AG09309 (cell line): ENCODE measurements at regions not wholly inside any gene's neighbourhood (a gene's known extent, or its start where the extent isn't known, plus 50 kb on each side); places are given as distances from the start of the nearest gene placed in this dataset.
"Not testable (repeated sequence)": the region's sequence is repeated elsewhere in the genome, so short reads cannot be mapped to it uniquely, and the experiment has no call there.

Experiments used
- DNase-seq: peaks from one replicate; pipeline ENCODE4 v3.0.0-alpha.2; 2010; ENCODE audit warnings: low read depth
- H3K4me3 ChIP-seq: 2 replicates; pipeline ENCODE4 v1.5.1; 2011; ENCODE audit warnings: mild to moderate bottlenecking, low read depth, low read length, moderate library complexity; ENCODE audit not compliant: control insufficient read depth
- TF ChIP-seq, protein P1 (sequence below): IDR thresholded peaks from 2 replicates; pipeline ENCODE4 v1.5.1; 2011; ENCODE audit warnings: mild to moderate bottlenecking, low read depth, low read length, inconsistent platforms; ENCODE audit not compliant: insufficient read depth, control insufficient read depth; ENCODE audit errors: missing control alignments

- no peak overlapping the region for H3K4me3 ChIP-seq
- DNase-seq = no peak
- TF ChIP-seq, protein P1, sequence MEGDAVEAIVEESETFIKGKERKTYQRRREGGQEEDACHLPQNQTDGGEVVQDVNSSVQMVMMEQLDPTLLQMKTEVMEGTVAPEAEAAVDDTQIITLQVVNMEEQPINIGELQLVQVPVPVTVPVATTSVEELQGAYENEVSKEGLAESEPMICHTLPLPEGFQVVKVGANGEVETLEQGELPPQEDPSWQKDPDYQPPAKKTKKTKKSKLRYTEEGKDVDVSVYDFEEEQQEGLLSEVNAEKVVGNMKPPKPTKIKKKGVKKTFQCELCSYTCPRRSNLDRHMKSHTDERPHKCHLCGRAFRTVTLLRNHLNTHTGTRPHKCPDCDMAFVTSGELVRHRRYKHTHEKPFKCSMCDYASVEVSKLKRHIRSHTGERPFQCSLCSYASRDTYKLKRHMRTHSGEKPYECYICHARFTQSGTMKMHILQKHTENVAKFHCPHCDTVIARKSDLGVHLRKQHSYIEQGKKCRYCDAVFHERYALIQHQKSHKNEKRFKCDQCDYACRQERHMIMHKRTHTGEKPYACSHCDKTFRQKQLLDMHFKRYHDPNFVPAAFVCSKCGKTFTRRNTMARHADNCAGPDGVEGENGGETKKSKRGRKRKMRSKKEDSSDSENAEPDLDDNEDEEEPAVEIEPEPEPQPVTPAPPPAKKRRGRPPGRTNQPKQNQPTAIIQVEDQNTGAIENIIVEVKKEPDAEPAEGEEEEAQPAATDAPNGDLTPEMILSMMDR = no peak
These were observed 445.7 kb downstream of the AASDHPPT start for GRCh38 chr11:106523171-106523570.

DNA sequence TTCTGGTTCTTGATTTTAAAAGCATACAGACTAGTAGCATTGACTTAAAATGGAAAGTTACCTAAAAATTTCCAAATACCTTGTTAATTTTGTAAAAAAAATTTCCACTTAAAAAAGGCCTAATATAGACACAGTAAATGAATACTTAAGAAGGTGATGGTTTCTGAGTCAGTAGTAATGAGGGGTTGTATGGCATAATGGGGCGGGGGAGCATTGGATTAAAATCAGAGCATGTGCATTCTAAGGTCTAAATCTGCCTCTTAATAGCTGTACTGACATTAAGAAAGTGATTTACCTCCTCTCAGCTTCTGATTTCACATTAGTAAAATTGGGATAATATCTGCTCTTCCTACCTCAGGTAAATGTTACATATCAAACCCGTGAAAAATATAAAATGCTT is 446.5 kb downstream of the AASDHPPT start:
- no peak overlapping the region for H3K4me3 ChIP-seq
- TF ChIP-seq, protein P1 = no peak
- DNase-seq = no peak

GRCh38 chr11:106524436-106524835 is 447.0 kb downstream of the AASDHPPT start:
- no peak for DNase-seq
- TF ChIP-seq, protein P1 = no peak
- no peak overlapping the region for H3K4me3 ChIP-seq

DNA sequence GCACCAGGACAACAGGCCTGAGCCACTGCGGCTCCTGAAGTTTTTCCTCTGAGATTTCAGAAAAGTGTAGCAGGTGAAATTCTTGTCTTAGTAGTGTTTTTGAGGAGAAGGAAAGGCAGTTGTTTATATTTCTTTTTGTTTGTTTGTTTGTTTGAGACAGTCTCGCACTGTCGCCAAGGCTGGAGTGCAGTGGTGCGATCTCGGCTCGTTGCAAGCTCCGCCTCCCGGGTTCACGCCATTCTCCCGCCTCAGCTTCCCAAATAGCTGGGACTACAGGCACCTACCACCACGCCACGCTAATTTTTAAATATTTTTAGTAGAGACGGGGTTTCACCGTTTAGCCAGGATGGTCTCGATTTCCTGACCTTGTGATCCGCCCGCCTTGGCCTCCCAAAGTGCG is 454.2 kb downstream of the AASDHPPT start:
- H3K4me3 ChIP-seq, DNase-seq: not testable (repeated sequence)

DNA sequence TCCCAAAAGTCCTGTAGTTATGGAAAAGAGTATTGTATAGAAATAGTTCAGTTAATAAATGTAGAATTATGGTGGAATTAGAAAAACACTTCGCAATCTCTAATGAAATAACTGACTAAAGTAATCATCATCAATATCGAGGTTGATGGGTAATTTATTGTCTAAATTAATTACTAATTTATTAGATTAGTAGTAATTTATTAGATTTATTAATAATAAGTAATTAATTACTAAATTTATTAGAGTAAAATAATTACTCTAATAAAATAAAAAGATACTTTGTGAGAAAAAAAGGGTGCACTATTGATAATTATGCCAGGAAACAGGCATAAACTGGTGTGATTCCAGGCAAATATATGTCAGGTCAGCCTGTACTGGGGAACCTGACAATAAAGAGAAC is 455.6 kb downstream of the AASDHPPT start:
- H3K4me3 ChIP-seq = no peak overlapping the region
- TF ChIP-seq, protein P1 = no peak
- DNase-seq = no peak

DNA sequence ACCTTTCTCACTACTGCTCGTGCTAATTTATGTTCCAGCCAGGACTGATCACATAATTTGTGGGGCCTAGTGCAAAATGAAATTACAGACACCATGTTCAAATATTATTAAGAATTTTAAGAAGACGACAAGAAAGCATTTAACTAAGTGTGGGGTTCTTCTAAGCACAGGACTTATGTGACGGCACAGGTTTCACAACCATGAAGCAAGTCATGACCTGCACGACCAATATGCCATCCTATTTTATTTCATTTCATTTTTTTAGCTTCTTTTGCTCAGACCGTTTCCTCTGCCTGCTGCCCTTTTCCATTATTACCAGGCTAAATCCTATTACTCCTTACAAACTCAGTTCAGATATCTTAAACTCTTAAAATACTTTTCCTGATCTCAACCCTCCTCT is 462.5 kb downstream of the AASDHPPT start:
- H3K4me3 ChIP-seq = no peak overlapping the region
- TF ChIP-seq, protein P1 = no peak
- no peak for DNase-seq

GRCh38 chr11:106548406-106548805 is 469.9 kb downstream of the GUCY1A2 start:
- no peak for DNase-seq
- TF ChIP-seq, protein P1 = no peak
- no peak overlapping the region for H3K4me3 ChIP-seq
